ENCODE measurements at regions not wholly inside any gene's neighbourhood (a gene's known extent, or its start where the extent isn't known, plus 50 kb on each side); places are given as distances from the start of the nearest gene placed in this dataset.
"Not testable (repeated sequence)": the region's sequence is repeated elsewhere in the genome, so short reads cannot be mapped to it uniquely, and the experiment has no call there.

GRCh38 chr4:103415801-103416200 lies 217.7 kb upstream of the CENPE start:
- no peak for DNase-seq (ENCODE audit: low spot score)

GRCh38 chr4:103412646-103413045 lies 214.5 kb upstream of the CENPE start:
- not testable (repeated sequence) for DNase-seq (ENCODE audit: low spot score)

- DNase-seq (ENCODE audit: low spot score), result peak; percentile 3
Observed at GRCh38 chr4:103410386-103410785, 212.2 kb upstream of the CENPE start.

- no peak for DNase-seq (ENCODE audit: low spot score)
Observed at GRCh38 chr4:103405415-103405814, 207.3 kb upstream of the CENPE start.

- no peak for DNase-seq (ENCODE audit: low spot score)
Observed at GRCh38 chr4:103403619-103404018, 205.5 kb upstream of the CENPE start.

GRCh38 chr4:103402198-103402597 lies 204.1 kb upstream of the CENPE start:
- no peak for DNase-seq (ENCODE audit: low spot score)

- DNase-seq (ENCODE audit: low spot score), result peak; percentile 37
Observed at GRCh38 chr4:103400405-103400804, 202.3 kb upstream of the CENPE start.

- DNase-seq (ENCODE audit: low spot score), result no peak
Observed at GRCh38 chr4:103397541-103397940, 199.4 kb upstream of the CENPE start.

GRCh38 chr4:103387508-103388011 lies 189.4 kb upstream of the CENPE start:
- DNase-seq (ENCODE audit: low spot score), result not testable (repeated sequence)

- not testable (repeated sequence) for DNase-seq (ENCODE audit: low spot score)
Observed at GRCh38 chr4:103385565-103385964, 187.4 kb upstream of the CENPE start.

GRCh38 chr4:103375278-103375677 lies 177.1 kb upstream of the CENPE start:
- DNase-seq (ENCODE audit: low spot score), result peak; percentile 35

GRCh38 chr4:103374758-103375157 lies 176.6 kb upstream of the CENPE start:
- DNase-seq (ENCODE audit: low spot score), result no peak

GRCh38 chr4:103374306-103374705 lies 176.2 kb upstream of the CENPE start:
- no peak for DNase-seq (ENCODE audit: low spot score)

- DNase-seq (ENCODE audit: low spot score), result no peak
Observed at GRCh38 chr4:103372002-103372558, 173.9 kb upstream of the CENPE start.

GRCh38 chr4:103370336-103370735 lies 172.2 kb upstream of the CENPE start:
- DNase-seq (ENCODE audit: low spot score), result no peak

- no peak for DNase-seq (ENCODE audit: low spot score)
Observed at GRCh38 chr4:103365285-103365684, 167.1 kb upstream of the CENPE start.

GRCh38 chr4:103364083-103364482 lies 165.9 kb upstream of the CENPE start:
- DNase-seq (ENCODE audit: low spot score), result peak; percentile 7

- DNase-seq (ENCODE audit: low spot score), result no peak
Observed at GRCh38 chr4:103361926-103362325, 163.8 kb upstream of the CENPE start.

- DNase-seq (ENCODE audit: low spot score), result no peak
Observed at GRCh38 chr4:103359900-103360299, 161.8 kb upstream of the CENPE start.

- DNase-seq (ENCODE audit: low spot score), result no peak
Observed at GRCh38 chr4:103354006-103354405, 155.9 kb upstream of the CENPE start.

- DNase-seq (ENCODE audit: low spot score), result no peak
Observed at GRCh38 chr4:103329642-103330041, 131.5 kb upstream of the CENPE start.

- DNase-seq (ENCODE audit: low spot score), result no peak
Observed at GRCh38 chr4:103324811-103325210, 126.7 kb upstream of the CENPE start.

GRCh38 chr4:103318327-103318726 lies 120.2 kb upstream of the CENPE start:
- DNase-seq (ENCODE audit: low spot score), result no peak

GRCh38 chr4:103308248-103308561 lies 110.1 kb upstream of the CENPE start:
- no peak for DNase-seq (ENCODE audit: low spot score)

All from RKO (cell line).